GM19395 (cell line): ENCODE measurements at regions not wholly inside any gene's neighbourhood (a gene's known extent, or its start where the extent isn't known, plus 50 kb on each side); places are given as distances from the start of the nearest gene placed in this dataset.
A peak's percentile ranks its signal among the peaks of the same experiment; 100 is the strongest.
"Not testable (repeated sequence)": the region's sequence is repeated elsewhere in the genome, so short reads cannot be mapped to it uniquely, and the experiment has no call there.

Experiments used
- ATAC-seq: cut with Tn5 transposase; IDR thresholded peaks from one replicate; pipeline ENCODE4 v1.9.1; 2021; ENCODE audit warnings: mild to moderate bottlenecking, moderate library complexity; ENCODE audit not compliant: unreplicated experiment

GRCh38 chr6:27807441-27808241, 104.6 kb downstream of the OR2B2 start:
- ATAC-seq, result peak; percentile 65

DNA sequence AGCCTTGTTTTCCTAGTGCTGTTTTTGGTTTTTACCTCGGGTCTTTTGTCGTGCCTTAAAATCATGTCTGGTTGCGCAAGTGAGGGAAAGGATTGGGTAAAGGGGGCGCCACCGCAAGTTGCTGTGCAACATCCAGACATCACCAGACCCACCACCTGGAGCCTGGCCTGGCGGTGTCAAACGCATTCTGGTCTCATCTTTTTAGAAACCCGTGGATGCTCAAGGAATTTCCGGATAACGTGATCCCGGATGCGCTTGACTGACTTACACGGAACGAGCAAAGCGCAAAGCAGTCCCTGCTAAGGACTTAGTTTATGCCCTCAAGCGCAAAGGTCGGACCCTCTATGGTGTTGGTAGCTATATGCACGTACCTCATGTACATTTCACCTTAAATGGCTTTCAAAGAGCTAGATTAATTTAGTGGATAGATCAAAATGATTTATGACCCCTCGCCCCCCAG, 105.2 kb downstream of the OR2B2 start:
- ATAC-seq, result no peak

DNA sequence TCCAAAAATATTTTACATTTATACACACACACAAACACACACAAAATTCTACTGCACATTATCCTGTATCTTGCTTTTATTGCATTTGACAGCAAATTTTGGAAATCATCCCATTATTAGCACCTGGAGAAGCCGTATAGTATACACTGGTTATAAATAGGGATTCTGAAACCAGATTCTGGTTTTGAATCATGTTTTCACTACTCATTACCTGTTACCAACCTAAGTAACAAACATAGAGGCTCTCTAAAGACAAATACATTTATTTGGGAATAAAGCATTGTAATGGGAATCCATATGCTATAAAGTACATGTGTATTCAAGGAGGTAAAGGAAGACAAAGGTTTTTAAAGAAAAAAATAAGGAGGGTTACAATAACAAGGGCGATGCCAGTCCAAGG, 106.8 kb downstream of the OR2B2 start:
- ATAC-seq, result no peak

DNA sequence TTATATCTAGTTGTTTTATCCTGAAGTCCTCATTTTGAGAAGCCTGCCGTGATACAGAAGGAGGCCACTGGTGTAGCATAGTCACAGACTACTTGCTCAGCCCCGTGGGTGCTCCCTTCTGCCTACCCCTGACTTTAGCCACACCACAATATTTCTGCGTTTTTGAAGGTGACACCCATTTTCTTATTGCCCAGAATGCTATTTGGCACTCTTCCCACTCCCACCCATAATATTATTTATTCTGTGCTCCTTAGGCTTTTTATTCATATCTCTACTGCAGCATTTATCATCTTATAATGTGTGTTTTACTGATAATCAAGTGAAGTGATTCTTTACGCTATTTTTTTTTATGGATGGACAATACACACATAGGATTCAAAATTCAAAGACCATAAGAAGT, 107.3 kb downstream of the OR2B2 start:
- no peak for ATAC-seq

- ATAC-seq, result no peak
Observed at GRCh38 chr6:27800731-27801373, 111.3 kb downstream of the OR2B2 start.

- no peak for ATAC-seq
Observed at GRCh38 chr6:27797960-27798359, 114.2 kb downstream of the OR2B2 start.

DNA sequence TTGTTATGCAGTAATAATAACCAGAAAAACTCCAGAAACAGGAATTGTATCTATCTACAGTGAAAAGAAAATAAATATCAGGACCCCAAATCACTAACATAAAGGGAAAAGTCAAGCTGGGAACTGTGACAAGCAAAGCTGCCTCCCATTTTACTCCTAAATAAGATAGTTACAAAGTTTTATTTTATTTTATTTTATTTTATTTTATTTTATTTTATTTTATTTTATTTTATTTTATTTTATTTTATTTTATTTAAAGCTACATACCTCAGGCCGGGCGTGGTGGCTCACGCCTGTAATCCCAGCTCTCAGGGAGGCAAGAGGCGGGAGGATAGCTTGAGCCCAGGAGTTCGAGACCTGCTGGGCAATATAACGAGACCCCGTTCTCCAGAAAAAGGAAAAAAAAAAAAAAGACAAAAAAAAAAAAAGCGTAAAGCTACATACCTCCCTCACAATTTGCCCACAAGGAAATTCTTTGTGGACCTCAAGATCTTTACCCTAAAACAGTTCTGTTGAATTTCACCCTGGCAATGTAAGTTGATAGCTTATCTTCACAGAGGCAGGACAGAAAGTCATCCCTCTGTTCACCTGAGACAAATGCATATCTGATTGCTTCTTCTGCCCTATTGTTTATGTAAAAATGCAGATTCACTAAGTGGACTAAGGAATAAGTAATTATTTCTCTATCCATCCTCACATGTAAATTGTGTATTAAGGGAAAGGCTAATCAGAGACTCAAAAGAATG, 115.3 kb downstream of the OR2B2 start:
- ATAC-seq, result not testable (repeated sequence)

DNA sequence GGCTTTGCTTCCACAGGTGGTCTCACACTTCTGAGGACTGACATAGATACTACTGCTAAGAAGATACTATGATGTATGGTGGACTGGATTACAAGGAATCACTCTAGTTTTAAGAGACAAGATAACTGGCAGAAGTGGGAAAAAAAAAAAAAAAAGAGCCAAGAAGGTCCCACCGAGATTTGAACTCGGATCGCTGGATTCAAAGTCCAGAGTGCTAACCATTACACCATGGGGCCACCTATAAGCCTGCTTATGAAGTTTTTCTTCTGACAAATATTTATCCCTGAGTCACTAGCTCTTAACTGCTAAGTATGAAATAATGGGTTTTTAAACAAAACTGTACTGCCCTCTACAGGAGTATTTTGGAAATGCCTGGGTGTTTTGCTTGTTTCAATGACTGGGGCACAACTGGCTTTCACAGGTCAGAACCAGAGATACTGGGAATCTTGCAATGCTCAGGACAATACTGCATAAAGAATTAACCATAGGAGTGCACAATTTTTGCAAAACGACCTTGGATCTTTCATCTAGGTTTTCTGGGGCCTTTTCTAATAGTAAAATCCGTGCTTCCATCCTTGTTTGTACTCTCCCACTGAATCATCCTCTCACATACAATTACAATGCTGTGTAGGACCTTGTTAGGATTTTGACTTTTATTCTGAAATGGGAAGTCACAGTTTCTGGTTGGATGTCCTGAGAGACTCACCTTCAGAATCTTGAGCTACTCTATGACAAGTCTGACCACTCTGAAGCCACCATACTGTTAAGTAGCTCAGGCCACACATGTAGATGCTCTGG, 116.3 kb downstream of the OR2B2 start:
- ATAC-seq, result peak; percentile 54

DNA sequence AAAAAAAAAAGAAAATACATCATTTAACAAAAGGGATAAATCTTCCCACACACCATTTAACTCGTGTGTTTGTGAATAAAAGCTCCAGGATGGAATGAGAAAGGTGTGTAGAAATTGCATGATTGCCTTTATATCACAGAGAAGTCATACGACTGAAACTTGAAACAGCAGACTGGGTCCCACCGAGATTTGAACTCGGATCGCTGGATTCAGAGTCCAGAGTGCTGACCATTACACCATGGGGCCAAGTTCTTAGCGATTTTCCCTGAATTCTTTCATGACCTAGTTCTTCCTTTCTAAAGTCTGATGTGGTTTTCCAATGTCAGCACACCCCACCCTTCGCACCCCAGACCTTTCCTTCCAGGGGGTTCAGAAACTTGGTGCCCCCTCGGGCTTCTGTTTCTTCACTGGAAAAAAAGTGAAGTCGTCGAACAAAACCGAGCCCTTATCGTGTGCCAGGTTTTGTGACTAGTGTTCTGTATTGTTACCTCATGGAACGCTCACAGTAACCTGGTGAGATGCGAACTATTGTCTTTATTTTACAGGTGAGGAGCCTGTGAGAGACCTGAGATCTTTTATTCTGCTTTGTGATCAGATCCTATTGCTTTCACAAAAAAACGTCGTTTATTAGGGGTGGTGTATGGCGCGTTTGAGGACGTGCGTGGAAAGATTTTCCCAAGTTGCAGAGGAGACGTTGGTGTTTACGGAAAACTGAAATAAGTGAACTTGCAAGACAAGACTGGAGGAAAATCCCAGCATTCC, 120.8 kb downstream of the OR2B2 start:
- no peak for ATAC-seq

DNA sequence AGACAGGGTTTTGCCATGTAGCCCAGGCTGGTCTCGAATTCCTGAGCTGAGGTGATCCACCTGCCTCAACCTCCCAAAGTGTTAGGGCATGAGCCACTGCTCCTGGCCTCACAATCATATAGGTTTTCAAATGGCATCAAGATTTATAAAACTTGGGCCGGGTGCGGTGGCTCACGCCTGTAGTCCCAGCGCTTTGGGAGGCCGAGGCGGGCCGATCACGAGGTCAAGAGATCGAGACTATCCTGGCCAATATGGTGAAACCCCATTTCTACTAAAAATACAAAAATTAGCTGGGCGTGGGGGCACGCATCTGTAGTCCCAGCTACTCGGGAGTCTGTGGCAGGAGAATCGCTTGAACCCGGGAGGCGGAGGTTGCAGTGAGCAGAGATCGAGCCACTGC, 123.8 kb downstream of the OR2B2 start:
- not testable (repeated sequence) for ATAC-seq

DNA sequence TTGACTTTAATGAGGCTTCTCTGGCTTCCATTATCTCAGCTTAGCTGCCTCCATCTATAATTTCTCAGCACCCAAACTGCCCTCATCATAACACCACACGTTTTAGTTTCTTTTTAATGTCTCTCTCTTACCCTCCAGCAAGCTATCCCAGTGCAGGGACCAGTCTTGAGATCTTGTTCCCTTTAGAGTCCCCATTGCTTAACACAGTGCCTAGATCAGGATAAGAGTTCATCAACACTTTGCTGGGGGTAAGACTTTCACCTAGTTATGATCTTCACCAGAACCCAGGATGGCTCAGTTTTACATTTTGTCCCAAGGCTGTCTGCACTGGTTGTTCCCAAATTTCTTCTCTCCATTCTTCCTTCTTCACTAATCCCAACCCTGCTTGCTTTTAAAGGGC, 126.1 kb downstream of the OR2B2 start:
- ATAC-seq, result no peak

DNA sequence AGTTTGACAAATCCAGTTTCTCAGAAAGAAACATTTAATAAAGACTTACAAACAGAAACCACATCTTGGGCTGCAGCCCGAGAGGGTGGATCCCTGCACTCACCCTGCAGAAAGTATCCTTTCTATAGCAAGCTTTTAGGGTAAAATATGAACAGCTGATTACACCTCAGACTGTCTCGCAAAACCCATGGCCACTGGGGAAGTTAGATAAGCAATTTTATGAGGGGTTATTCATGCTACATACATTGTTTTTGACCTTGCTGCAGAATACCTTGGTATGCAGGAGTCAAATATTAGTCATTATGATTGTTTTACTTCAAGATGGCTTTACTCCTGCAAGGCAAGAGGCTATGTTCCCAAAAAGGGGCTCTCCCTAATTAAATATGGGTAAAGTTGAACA, 126.9 kb downstream of the OR2B2 start:
- no peak for ATAC-seq

GRCh38 chr6:27782748-27783147, 129.4 kb downstream of the OR2B2 start:
- ATAC-seq, result no peak

DNA sequence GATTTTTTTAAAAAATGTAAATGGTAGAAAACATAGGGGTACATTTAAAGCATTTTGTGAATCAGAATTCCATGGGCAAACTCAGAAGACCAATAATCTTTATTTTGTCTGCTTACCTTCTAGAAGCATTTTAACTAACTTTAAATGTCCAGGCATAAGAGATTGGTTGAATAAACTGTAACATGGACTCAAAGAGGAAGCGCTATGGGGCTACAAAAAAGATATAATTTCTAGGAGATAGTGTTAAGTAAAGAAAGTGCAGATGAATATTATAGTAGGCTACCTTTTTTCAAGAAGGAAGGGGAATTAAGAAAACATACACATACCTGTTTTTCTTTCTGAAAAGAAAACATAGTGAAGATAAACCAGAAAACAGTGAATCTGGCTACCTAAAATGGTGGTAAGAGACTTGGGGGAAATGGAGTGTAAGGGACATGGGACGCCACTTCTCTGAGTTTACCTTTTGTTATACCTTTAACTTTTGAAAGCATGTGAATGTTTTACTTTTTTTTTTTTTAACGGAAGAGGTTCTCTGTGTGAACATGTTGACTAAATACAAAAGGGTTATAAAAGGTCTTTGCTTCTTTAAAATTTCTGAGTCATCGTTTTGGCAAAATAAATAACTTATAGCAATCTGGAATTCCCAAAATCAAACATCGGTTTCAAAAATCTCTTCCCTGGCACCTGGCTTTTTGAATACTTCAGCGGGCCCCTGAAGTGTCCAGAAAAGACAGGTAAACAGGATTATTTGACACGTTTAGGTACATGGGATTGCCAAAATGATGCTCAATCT, 133.4 kb downstream of the OR2B2 start:
- ATAC-seq, result no peak

DNA sequence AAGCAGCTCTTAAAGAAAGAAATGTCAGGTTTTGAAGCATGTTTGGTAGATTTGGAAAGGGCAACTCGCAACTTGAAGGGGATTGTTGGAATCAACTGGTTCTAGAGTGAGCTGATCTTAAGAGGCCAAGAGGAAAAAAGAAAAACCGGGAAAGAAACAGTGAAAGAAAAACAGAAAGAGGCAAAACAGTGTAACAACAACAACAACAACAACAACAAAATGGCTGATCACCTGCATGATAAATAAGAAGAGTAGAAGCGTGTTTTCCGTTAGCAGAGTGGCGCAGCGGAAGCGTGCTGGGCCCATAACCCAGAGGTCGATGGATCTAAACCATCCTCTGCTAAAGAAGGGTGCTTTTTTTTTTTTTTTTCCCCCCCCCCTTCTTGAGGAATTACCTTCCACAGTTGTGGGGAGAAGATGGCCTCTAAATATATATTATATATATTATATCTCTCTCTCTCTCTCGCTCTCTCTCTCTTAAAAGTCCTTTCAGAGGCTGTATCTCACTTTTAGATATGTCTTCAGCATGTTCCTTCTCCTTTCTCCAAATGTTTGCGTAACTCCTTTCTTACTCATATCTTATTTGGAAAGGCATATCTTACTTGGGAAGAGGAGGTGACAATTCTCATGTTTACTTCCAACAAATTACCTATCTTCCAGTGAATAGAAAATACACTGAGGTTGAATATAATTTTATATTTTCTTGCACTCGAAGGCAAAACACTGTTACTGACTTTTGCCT, 134.4 kb downstream of the OR2B2 start:
- ATAC-seq, result no peak

DNA sequence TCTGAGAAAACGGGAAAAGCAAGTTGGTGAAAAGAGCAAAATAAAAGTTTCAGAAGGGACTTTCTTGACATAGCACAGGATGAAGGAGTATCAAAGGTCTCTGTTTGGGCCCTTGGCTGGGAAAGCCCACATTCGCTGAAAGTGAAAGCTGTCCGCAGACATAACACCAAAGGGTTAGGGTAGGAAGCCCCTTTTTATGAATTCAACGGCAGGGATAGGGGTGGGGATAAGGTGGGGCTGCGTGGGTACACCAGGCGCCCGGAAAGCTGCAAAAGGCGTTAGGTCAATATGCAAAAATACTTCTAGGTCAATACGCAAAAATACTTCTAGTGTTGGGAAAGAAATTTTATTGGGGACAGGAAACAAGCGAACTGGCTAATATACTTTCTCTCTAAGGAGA, 135.1 kb downstream of the OR2B2 start:
- ATAC-seq, result no peak

GRCh38 chr6:27776504-27776903, 135.7 kb downstream of the OR2B2 start:
- ATAC-seq, result no peak

GRCh38 chr6:27775796-27776184, 136.4 kb downstream of the OR2B2 start:
- no peak for ATAC-seq
